ENCODE measurements at regions not wholly inside any gene's neighbourhood (a gene's known extent, or its start where the extent isn't known, plus 50 kb on each side); places are given as distances from the start of the nearest gene placed in this dataset.

DNA sequence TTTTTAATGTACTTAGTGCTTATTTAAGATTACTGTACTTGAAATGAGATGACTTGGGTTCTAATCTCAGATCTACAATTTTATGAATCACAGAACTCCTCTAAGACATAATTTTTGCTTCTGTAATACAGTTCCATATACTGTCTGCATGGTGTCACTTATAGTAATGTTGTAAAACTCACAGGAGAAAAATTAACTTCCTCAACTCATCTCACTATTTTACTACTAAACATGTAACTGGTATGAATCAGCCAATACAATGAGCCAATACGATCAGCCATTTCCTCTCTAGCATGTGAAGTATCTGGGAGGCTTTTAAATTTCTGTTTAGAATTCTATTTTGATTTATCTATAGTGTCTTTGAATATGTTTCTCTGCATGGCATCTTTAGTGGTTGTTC is 85.3 kb downstream of the NHLRC3 start:
- H3K9me3 ChIP-seq: peaks cover 0 to under 1% (median 0%) of the 10 kb centered on the region in 4 donors
- no peak overlapping the region for H3K4me3 ChIP-seq
- H3K27me3 ChIP-seq: no peaks in the 10 kb centered on the region
- DNase-seq: no peak
- no peak overlapping the region for H3K27ac ChIP-seq
- ATAC-seq (ENCODE audit: low FRiP score in 2 of 2): no peak
- no peaks in the 10 kb centered on the region for H3K4me1 ChIP-seq
- TF ChIP-seq POLR2AphosphoS5 (IDR thresholded peaks at IDR 0.05): no peak
- no peak for TF ChIP-seq POLR2A (IDR thresholded peaks at IDR 0.05)
- no peak for TF ChIP-seq EP300 (IDR thresholded peaks at IDR 0.05)
- TF ChIP-seq, protein P1, sequence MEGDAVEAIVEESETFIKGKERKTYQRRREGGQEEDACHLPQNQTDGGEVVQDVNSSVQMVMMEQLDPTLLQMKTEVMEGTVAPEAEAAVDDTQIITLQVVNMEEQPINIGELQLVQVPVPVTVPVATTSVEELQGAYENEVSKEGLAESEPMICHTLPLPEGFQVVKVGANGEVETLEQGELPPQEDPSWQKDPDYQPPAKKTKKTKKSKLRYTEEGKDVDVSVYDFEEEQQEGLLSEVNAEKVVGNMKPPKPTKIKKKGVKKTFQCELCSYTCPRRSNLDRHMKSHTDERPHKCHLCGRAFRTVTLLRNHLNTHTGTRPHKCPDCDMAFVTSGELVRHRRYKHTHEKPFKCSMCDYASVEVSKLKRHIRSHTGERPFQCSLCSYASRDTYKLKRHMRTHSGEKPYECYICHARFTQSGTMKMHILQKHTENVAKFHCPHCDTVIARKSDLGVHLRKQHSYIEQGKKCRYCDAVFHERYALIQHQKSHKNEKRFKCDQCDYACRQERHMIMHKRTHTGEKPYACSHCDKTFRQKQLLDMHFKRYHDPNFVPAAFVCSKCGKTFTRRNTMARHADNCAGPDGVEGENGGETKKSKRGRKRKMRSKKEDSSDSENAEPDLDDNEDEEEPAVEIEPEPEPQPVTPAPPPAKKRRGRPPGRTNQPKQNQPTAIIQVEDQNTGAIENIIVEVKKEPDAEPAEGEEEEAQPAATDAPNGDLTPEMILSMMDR (IDR thresholded peaks at IDR 0.05): no peak
- H3K36me3 ChIP-seq: no peaks in the 10 kb centered on the region
- WGBS, 2 donors: 47 to 81% methylated on average over 1 of the region's 1 CpG

DNA sequence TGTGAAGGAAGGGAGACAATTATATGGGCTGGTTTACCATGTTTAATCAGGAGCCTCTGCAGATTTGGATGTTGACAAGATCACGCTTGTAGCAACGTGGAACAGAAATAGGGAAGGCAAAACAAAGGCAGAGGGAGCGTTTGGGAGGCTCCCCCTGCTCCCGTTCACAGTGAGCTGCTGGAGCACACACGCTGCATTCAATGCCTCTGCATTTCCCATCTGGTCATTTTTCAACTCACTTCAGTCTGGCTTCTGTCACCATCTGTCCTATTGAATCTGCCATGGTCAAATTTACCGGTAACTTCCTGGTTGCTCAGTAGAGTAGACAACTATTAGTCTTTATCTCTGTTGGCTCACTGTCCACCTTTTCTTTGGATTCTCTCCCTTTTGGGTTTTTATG is 91.0 kb downstream of the NHLRC3 start:
- no peak for TF ChIP-seq EP300 (IDR thresholded peaks at IDR 0.05)
- TF ChIP-seq POLR2AphosphoS5 (IDR thresholded peaks at IDR 0.05): no peak
- no peak for TF ChIP-seq POLR2A (IDR thresholded peaks at IDR 0.05)
- TF ChIP-seq, protein P1 (IDR thresholded peaks at IDR 0.05): no peak
- no peak for DNase-seq
- H3K9me3 ChIP-seq: no peaks in the 10 kb centered on the region
- H3K27me3 ChIP-seq: no peaks in the 10 kb centered on the region
- 76 to 82% methylated on average over 6 of the region's 6 CpGs for WGBS, 2 donors
- no peak overlapping the region for H3K27ac ChIP-seq
- no peak overlapping the region for H3K4me3 ChIP-seq
- no peaks in the 10 kb centered on the region for H3K4me1 ChIP-seq
- no peak for ATAC-seq (ENCODE audit: low FRiP score in 2 of 2)
- H3K36me3 ChIP-seq: no peaks in the 10 kb centered on the region

DNA sequence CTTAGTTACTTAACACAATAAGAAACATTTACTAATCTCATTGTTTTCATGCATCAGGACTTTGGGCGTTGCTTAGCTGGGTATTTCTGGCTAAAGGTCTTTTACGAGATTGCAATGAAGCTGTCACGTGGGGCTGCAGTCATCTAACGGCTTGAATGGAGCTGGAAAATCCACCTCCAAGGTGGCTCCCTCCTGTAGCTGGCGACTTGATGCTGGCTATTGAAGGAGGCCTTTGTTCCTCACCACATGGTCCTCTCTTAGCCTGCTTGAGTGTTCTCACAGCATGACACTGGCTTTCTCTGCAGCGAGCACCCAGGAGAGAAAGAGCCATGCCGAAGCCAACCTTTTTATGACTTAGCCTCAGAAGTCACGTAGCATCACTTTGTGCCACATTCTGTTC is 92.0 kb downstream of the NHLRC3 start:
- 73% methylated on average over 8 of the region's 8 CpGs for WGBS, 2 donors
- TF ChIP-seq, protein P1 (IDR thresholded peaks at IDR 0.05): no peak
- no peak for TF ChIP-seq EP300 (IDR thresholded peaks at IDR 0.05)
- Histone ChIP-seq H3K27ac (no peak overlapping the region), H3K36me3 (no peaks in the 10 kb centered on the region), H3K27me3 (no peaks in the 10 kb centered on the region), H3K4me1 (no peaks in the 10 kb centered on the region), H3K4me3 (no peak overlapping the region), H3K9me3 (no peaks in the 10 kb centered on the region)
- ATAC-seq (ENCODE audit: low FRiP score in 2 of 2) (no peak), DNase-seq (no peak)

DNA sequence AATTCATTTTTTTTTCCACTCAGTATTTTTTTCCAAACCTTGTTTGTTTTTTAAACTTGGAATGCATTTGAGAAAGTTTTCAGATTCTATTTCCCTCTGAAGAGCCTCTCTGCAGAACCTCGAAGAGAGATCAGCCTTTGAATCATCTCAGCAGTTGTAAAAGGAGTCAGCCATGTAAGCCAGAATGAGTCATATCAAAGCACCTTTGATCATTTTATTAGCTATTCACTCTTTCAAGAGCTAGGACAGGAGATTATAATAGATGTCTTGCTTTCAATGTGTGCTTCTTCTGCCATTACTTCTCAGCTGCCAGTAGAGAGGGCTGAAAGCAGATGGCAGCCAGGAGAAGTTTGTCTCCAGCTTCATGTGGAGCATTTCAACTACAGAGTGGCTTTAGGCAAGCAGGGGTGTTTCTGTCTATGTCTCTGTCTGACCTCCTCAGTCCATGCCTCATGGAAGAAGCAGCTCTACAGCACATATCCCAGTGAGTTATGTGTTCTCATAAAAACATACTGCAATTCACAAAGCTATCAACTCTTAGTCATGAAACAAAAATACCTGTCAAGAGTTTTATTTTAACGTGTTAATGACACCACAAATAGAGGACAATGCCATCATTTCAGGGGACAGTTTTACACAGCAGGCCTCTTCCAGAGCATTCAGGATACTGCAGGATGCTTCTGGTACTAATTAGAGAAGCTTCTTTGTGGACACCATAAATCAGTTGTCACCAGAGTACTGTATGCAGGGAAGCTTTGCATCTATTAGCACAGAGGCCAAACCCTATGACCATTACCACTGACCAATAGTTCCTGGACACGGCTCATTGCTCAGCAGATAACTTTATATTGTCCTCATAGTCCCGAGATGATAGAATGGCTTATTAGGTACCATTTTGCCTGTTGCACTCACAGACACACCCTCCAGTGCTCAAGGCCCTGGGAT is 94.3 kb downstream of the NHLRC3 start:
- Histone ChIP-seq H3K9me3 (no peaks in the 10 kb centered on the region), H3K27ac (no peak overlapping the region), H3K27me3 (no peaks in the 10 kb centered on the region), H3K4me1 (no peaks in the 10 kb centered on the region), H3K36me3 (no peaks in the 10 kb centered on the region), H3K4me3 (no peak overlapping the region)
- WGBS, 2 donors: 80 to 81% methylated on average over 4 of the region's 4 CpGs
- DNase-seq: no peak
- TF ChIP-seq EP300 (IDR thresholded peaks at IDR 0.05): no peak
- TF ChIP-seq, protein P1 (IDR thresholded peaks at IDR 0.05): no peak
- no peak for TF ChIP-seq POLR2AphosphoS5 (IDR thresholded peaks at IDR 0.05)
- TF ChIP-seq POLR2A (IDR thresholded peaks at IDR 0.05): no peak
- ATAC-seq (ENCODE audit: low FRiP score in 2 of 2): no peak

DNA sequence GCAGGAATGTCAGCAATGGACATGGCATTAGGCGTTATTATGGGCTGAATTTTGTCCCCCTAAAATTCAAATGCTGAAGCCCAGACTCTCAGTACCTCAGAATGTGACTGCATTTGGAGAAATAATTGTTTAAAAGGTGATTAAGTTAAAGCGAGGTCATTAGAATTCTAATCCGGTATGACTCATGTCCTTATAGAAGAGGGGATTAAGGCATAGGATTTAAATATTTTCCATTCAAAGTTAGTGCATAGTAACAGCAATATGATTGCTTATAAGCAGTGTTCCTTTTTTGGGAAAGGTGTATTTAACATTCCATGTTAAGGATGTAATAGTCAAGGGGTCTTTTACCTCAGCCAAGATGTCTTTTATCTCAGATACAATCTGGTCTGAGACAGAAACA is 95.5 kb downstream of the NHLRC3 start:
- TF ChIP-seq POLR2A (IDR thresholded peaks at IDR 0.05) (no peak), EP300 (IDR thresholded peaks at IDR 0.05) (no peak), POLR2AphosphoS5 (IDR thresholded peaks at IDR 0.05) (no peak)
- TF ChIP-seq, protein P1 (IDR thresholded peaks at IDR 0.05): no peak
- no peaks in the 10 kb centered on the region for H3K9me3 ChIP-seq
- H3K36me3 ChIP-seq: no peaks in the 10 kb centered on the region
- DNase-seq (no peak), ATAC-seq (ENCODE audit: low FRiP score in 2 of 2) (no peak)
- no peak overlapping the region for H3K27ac ChIP-seq
- H3K4me3 ChIP-seq: no peak overlapping the region
- no peaks in the 10 kb centered on the region for H3K4me1 ChIP-seq
- WGBS, 2 donors: 85 to 94% methylated on average over 3 of the region's 3 CpGs
- H3K27me3 ChIP-seq: no peaks in the 10 kb centered on the region
